ENCODE measurements at regions not wholly inside any gene's neighbourhood (a gene's known extent, or its start where the extent isn't known, plus 50 kb on each side); places are given as distances from the start of the nearest gene placed in this dataset.

GRCh38 chr6:153357391-153357790 lies 226.3 kb upstream of the RGS17 start:
- ChIA-PET POLR2A (no interaction called here), CTCF (ENCODE audit: low intra/inter-chr PET ratio, low total read pairs) (no interaction called here)
- no peak overlapping the region for H3K9ac ChIP-seq (ENCODE audit: insufficient read depth, low read depth, low read length)
- no peaks in the 10 kb centered on the region for H3K27me3 ChIP-seq (ENCODE audit: control insufficient read depth in 1 of 2, insufficient read depth in 2 of 2, low read length in 2 of 2)
- TF ChIP-seq ZNF564 (CRISPR knock-in tag; IDR thresholded peaks at IDR 0.05) (no peak), KMT2B (CRISPR knock-in tag; IDR thresholded peaks at IDR 0.05) (no peak), TEAD2 (CRISPR knock-in tag; IDR thresholded peaks at IDR 0.05) (no peak)
- no peaks in the 10 kb centered on the region for H3K4me1 ChIP-seq (ENCODE audit: insufficient read depth, low read length)
- H3K4me2 ChIP-seq (ENCODE audit: low read depth, low read length): no peak overlapping the region
- H4K20me1 ChIP-seq (ENCODE audit: insufficient read depth, low read length): no peaks in the 10 kb centered on the region
- no peak for ATAC-seq
- H3K4me3 ChIP-seq (replicated peaks in 1 of 3; ENCODE audit: insufficient read depth in 1 of 3, low read depth in 2 of 3, low read length in 3 of 3): no peak overlapping the region
- intact Hi-C loops (cut with micrococcal nuclease; ENCODE audit: unreplicated experiment): no loop called here
- no peaks in the 10 kb centered on the region for H3K36me3 ChIP-seq (replicated peaks in 1 of 2; ENCODE audit: control insufficient read depth in 1 of 2, insufficient read depth in 2 of 2, low read length in 2 of 2)
- no peak overlapping the region for H2AFZ ChIP-seq (ENCODE audit: low read length)
- no peak overlapping the region for H3K27ac ChIP-seq (ENCODE audit: extremely low read length, insufficient read depth, low read length)
- WGBS (ENCODE audit: low lambda C conversion rate): 0% methylated on average over 6 of the region's 6 CpGs
- no TSS peak for BruUV-seq (replicated peaks)
- no peak for DNase-seq (ENCODE audit: low spot score)
- no peak for FAIRE-seq
- in situ Hi-C loops (cut with HindIII; ENCODE audit: extremely low pct_ligation_motif_present, low pct_unique_long_range_greater_than_20kb): no loop called here
- H3K79me2 ChIP-seq (ENCODE audit: insufficient read depth, low read length): no peaks in the 10 kb centered on the region
- no peaks in the 10 kb centered on the region for H3K9me3 ChIP-seq (ENCODE audit: low read length)

GRCh38 chr6:153340568-153340967 lies 209.5 kb upstream of the RGS17 start:
- FAIRE-seq: no peak
- Histone ChIP-seq H3K27ac (ENCODE audit: extremely low read length, insufficient read depth, low read length) (no peak overlapping the region), H3K9ac (ENCODE audit: insufficient read depth, low read depth, low read length) (no peak overlapping the region), H4K20me1 (ENCODE audit: insufficient read depth, low read length) (no peaks in the 10 kb centered on the region), H3K36me3 (replicated peaks in 1 of 2; ENCODE audit: control insufficient read depth in 1 of 2, insufficient read depth in 2 of 2, low read length in 2 of 2) (no peaks in the 10 kb centered on the region), H3K4me2 (ENCODE audit: low read depth, low read length) (no peak overlapping the region), H3K27me3 (ENCODE audit: control insufficient read depth in 1 of 2, insufficient read depth in 2 of 2, low read length in 2 of 2) (no peaks in the 10 kb centered on the region), H3K79me2 (ENCODE audit: insufficient read depth, low read length) (no peaks in the 10 kb centered on the region), H3K4me1 (ENCODE audit: insufficient read depth, low read length) (no peaks in the 10 kb centered on the region), H3K9me3 (ENCODE audit: low read length) (peaks cover 22% of the 10 kb centered on the region; the same call in 1 of the 2 replicates), H2AFZ (ENCODE audit: low read length) (no peak overlapping the region), H3K4me3 (replicated peaks in 1 of 3; ENCODE audit: insufficient read depth in 1 of 3, low read depth in 2 of 3, low read length in 3 of 3) (no peak overlapping the region)
- BruUV-seq (replicated peaks): no TSS peak
- no peak for DNase-seq (ENCODE audit: low spot score)
- no peak for ATAC-seq
- in situ Hi-C loops (cut with HindIII; ENCODE audit: extremely low pct_ligation_motif_present, low pct_unique_long_range_greater_than_20kb): no loop called here
- intact Hi-C loops (cut with micrococcal nuclease; ENCODE audit: unreplicated experiment): no loop called here
- no peak for TF ChIP-seq ZNF235 (CRISPR knock-in tag; IDR thresholded peaks at IDR 0.05; ENCODE audit: borderline replicate concordance)
- TF ChIP-seq ZNF75D (CRISPR knock-in tag; IDR thresholded peaks at IDR 0.05; ENCODE audit: borderline replicate concordance): no peak
- TF ChIP-seq NAIF1 (CRISPR knock-in tag; IDR thresholded peaks at IDR 0.05; ENCODE audit: borderline replicate concordance): no peak
- no peak for TF ChIP-seq TEAD3 (CRISPR knock-in tag; optimal IDR thresholded peaks at IDR 0.05; ENCODE audit: borderline replicate concordance)
- TF ChIP-seq BORCS8-MEF2B (CRISPR knock-in tag; IDR thresholded peaks at IDR 0.05): no peak
- no peak for TF ChIP-seq SRSF1 (optimal IDR thresholded peaks at IDR 0.05; ENCODE audit: low read depth, low read length)
- TF ChIP-seq RFX5 (IDR thresholded peaks at IDR 0.05; ENCODE audit: low read depth, low read length): no peak
- TF ChIP-seq ZIK1 (CRISPR knock-in tag; IDR thresholded peaks at IDR 0.05; ENCODE audit: borderline replicate concordance, low read depth): no peak
- no peak for TF ChIP-seq GATAD2A (CRISPR knock-in tag; IDR thresholded peaks at IDR 0.05)
- TF ChIP-seq CTCF (CRISPR knock-in tag; IDR thresholded peaks at IDR 0.05): no peak
- no peak for TF ChIP-seq ZNF460 (CRISPR knock-in tag; IDR thresholded peaks at IDR 0.05; ENCODE audit: borderline replicate concordance)
- TF ChIP-seq GFI1 (CRISPR knock-in tag; IDR thresholded peaks at IDR 0.05; ENCODE audit: borderline replicate concordance): no peak
- WGBS (ENCODE audit: low lambda C conversion rate): 18% methylated on average over 2 of the region's 2 CpGs
- CTCF ChIA-PET (ENCODE audit: low intra/inter-chr PET ratio, low total read pairs): no interaction called here
- POLR2A ChIA-PET: no interaction called here
